Vagina (tissue), 2 donors: ENCODE measurements at regions not wholly inside any gene's neighbourhood (a gene's known extent, or its start where the extent isn't known, plus 50 kb on each side); places are given as distances from the start of the nearest gene placed in this dataset.

ENCODE experiments used
- DNase-seq, 2 donors: peaks; one replicate each; pipeline ENCODE4 v3.0.0-alpha.2; 2017; ENCODE audit errors: extremely low spot score in 2 of 2
- H3K27ac ChIP-seq: fragments of 200-600 bp; sonication (generic); one replicate; pipeline ENCODE4 v1.5.1; 2019
- H3K27me3 ChIP-seq: fragments of 200-600 bp; sonication (generic); one replicate; pipeline ENCODE4 v1.5.1; 2019
- H3K36me3 ChIP-seq, 2 donors: fragments of 200-600 bp; sonication (generic); one replicate each; pipeline ENCODE4 v1.5.1; 2017 to 2019
- H3K4me1 ChIP-seq: fragments of 200-600 bp; sonication (generic); one replicate; pipeline ENCODE4 v1.5.1; 2019
- H3K4me3 ChIP-seq, 2 donors: fragments of 200-600 bp; sonication (generic); 1 replicate in 1 of 2; 2 replicates in 1 of 2; pipeline ENCODE4 v1.5.1; 2016 to 2019
- H3K9me3 ChIP-seq: fragments of 200-600 bp; sonication (generic); one replicate; pipeline ENCODE4 v1.5.1; 2019
- CTCF ChIP-seq, 3 experiments: fragments of 450-650 bp in 2 of 3; fragments of 200-600 bp in 1 of 3; sonication (generic) in 1 of 3; IDR thresholded peaks; one replicate each; pipeline ENCODE4 v1.5.1; 2017 to 2019; ENCODE audit warnings: antibody characterized with exemption in 3 of 3, mild to moderate bottlenecking in 2 of 3, moderate library complexity in 2 of 3
- POLR2A ChIP-seq, 2 donors: fragments of 450-650 bp; IDR thresholded peaks; one replicate each; pipeline ENCODE4 v1.6.1; 2017; ENCODE audit warnings: antibody characterized with exemption in 2 of 2, mild to moderate bottlenecking in 2 of 2, moderate library complexity in 2 of 2
- POLR2AphosphoS5 ChIP-seq, 2 donors: sonication (generic); formaldehyde crosslinking; IDR thresholded peaks; one replicate each; pipeline ENCODE4 v1.9.0; 2017; ENCODE audit warnings: antibody characterized with exemption in 2 of 2, mild to moderate bottlenecking in 2 of 2, low read depth in 1 of 2; ENCODE audit not compliant: insufficient read depth in 1 of 2
- intact Hi-C: fragments of 100-400 bp; cut with DNase I; formaldehyde crosslinking; loops from one replicate; pipeline ENCODE4 v1.15.1; 2023

GRCh38 chr13:55991666-55992065 is 1149.1 kb upstream of the PRR20A start:
- Histone ChIP-seq H3K9me3 (no peaks in the 10 kb centered on the region), H3K4me3 (no peak overlapping the region), H3K36me3 (no peaks in the 10 kb centered on the region), H3K27ac (no peak overlapping the region), H3K27me3 (no peaks in the 10 kb centered on the region), H3K4me1 (no peaks in the 10 kb centered on the region)
- intact Hi-C loops = no loop called here
- no peak for TF ChIP-seq POLR2AphosphoS5 (IDR thresholded peaks at IDR 0.05; ENCODE audit: insufficient read depth in 1 of 2, low read depth in 1 of 2)
- TF ChIP-seq POLR2A (IDR thresholded peaks at IDR 0.05) = no peak
- TF ChIP-seq CTCF (IDR thresholded peaks at IDR 0.05) = no peak
- no peak for DNase-seq

- TF ChIP-seq POLR2AphosphoS5 (IDR thresholded peaks at IDR 0.05; ENCODE audit: insufficient read depth in 1 of 2, low read depth in 1 of 2) = no peak
- no peak for TF ChIP-seq CTCF (IDR thresholded peaks at IDR 0.05)
- TF ChIP-seq POLR2A (IDR thresholded peaks at IDR 0.05) = no peak
- Histone ChIP-seq H3K4me1 (no peaks in the 10 kb centered on the region), H3K27ac (no peak overlapping the region), H3K9me3 (no peaks in the 10 kb centered on the region), H3K36me3 (no peaks in the 10 kb centered on the region), H3K4me3 (no peak overlapping the region), H3K27me3 (no peaks in the 10 kb centered on the region)
- intact Hi-C loops = no loop called here
- DNase-seq = no peak
Observed at GRCh38 chr13:55992145-55992544, 1148.6 kb upstream of the PRR20A start.

GRCh38 chr13:55999709-56000108 is 1141.0 kb upstream of the PRR20A start:
- TF ChIP-seq CTCF (IDR thresholded peaks at IDR 0.05) = no peak
- TF ChIP-seq POLR2AphosphoS5 (IDR thresholded peaks at IDR 0.05; ENCODE audit: insufficient read depth in 1 of 2, low read depth in 1 of 2) = no peak
- no peak for TF ChIP-seq POLR2A (IDR thresholded peaks at IDR 0.05)
- H3K4me1 ChIP-seq = no peaks in the 10 kb centered on the region

GRCh38 chr13:56009418-56009817 is 1131.3 kb upstream of the PRR20A start:
- Histone ChIP-seq H3K4me3 (no peak overlapping the region), H3K27ac (no peak overlapping the region), H3K9me3 (no peaks in the 10 kb centered on the region), H3K4me1 (no peaks in the 10 kb centered on the region), H3K27me3 (no peaks in the 10 kb centered on the region), H3K36me3 (no peaks in the 10 kb centered on the region)
- intact Hi-C loops = no loop called here
- DNase-seq = no peak
- TF ChIP-seq CTCF (IDR thresholded peaks at IDR 0.05) = no peak
- no peak for TF ChIP-seq POLR2AphosphoS5 (IDR thresholded peaks at IDR 0.05; ENCODE audit: insufficient read depth in 1 of 2, low read depth in 1 of 2)
- no peak for TF ChIP-seq POLR2A (IDR thresholded peaks at IDR 0.05)

More at GRCh38 chr13:55999709-56000108, 1141.0 kb upstream of the PRR20A start:
- Histone ChIP-seq H3K9me3 (no peaks in the 10 kb centered on the region), H3K36me3 (no peaks in the 10 kb centered on the region), H3K4me3 (no peak overlapping the region), H3K27me3 (no peaks in the 10 kb centered on the region), H3K27ac (no peak overlapping the region)
- no peak for DNase-seq
- intact Hi-C loops = no loop called here

- TF ChIP-seq POLR2AphosphoS5 (IDR thresholded peaks at IDR 0.05; ENCODE audit: insufficient read depth in 1 of 2, low read depth in 1 of 2) (no peak), POLR2A (IDR thresholded peaks at IDR 0.05) (no peak), CTCF (IDR thresholded peaks at IDR 0.05) (no peak)
- intact Hi-C loops = no loop called here
- no peak overlapping the region for H3K4me3 ChIP-seq
- H3K36me3 ChIP-seq = no peaks in the 10 kb centered on the region
- H3K27ac ChIP-seq = no peak overlapping the region
- H3K27me3 ChIP-seq = no peaks in the 10 kb centered on the region
- H3K9me3 ChIP-seq = no peaks in the 10 kb centered on the region
- no peaks in the 10 kb centered on the region for H3K4me1 ChIP-seq
- no peak for DNase-seq
Observed at GRCh38 chr13:56012644-56013043, 1128.1 kb upstream of the PRR20A start.
